ENCODE measurements at regions not wholly inside any gene's neighbourhood (a gene's known extent, or its start where the extent isn't known, plus 50 kb on each side); places are given as distances from the start of the nearest gene placed in this dataset.

DNA sequence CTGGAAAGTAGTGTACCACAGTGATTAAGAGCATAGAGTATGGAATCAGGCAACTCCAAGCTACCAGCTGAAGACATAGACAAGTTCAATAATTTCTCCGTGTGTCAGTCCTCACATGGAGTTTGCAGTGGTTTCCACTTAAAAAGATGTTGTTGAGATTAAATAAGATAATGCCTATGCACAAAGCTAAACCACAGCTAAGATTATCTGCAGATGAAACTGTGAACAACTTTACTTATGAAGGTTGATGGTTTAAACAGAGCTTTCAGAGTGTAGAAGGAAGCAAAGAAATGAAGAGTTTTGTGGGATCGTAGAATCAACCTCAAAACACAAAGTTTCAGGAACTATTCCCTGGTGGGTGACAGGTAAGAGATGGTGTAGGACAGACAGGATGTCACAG is 223.5 kb upstream of the IL12B start:
- Histone ChIP-seq H3K9me3 (ENCODE audit: control insufficient read depth in 2 of 2, low read length in 2 of 2) (peaks cover 0 to 3% of the 10 kb centered on the region in 2 donors), H3K36me3 (ENCODE audit: control insufficient read depth in 2 of 2, insufficient read depth in 2 of 2, low read length in 2 of 2) (no peaks in the 10 kb centered on the region), H3K4me1 (ENCODE audit: control insufficient read depth, insufficient read depth, low read length) (no peaks in the 10 kb centered on the region), H3K27me3 (ENCODE audit: control insufficient read depth in 1 of 2, insufficient read depth in 2 of 2, low read length in 2 of 2) (no peaks in the 10 kb centered on the region), H3K27ac (ENCODE audit: low read length) (no peak overlapping the region), H3K4me3 (ENCODE audit: low read length in 2 of 2) (no peak overlapping the region), H3K9ac (ENCODE audit: low read length in 2 of 2) (no peak overlapping the region)

GRCh38 chr5:159555084-159555483 is 224.8 kb upstream of the IL12B start:
- H3K27ac ChIP-seq (ENCODE audit: low read length) = no peak overlapping the region
- no peaks in the 10 kb centered on the region for H3K4me1 ChIP-seq (ENCODE audit: control insufficient read depth, insufficient read depth, low read length)
- peaks cover 0 to 3% of the 10 kb centered on the region in 2 donors for H3K9me3 ChIP-seq (ENCODE audit: control insufficient read depth in 2 of 2, low read length in 2 of 2)
- no peaks in the 10 kb centered on the region for H3K36me3 ChIP-seq (ENCODE audit: control insufficient read depth in 2 of 2, insufficient read depth in 2 of 2, low read length in 2 of 2)
- no peak overlapping the region for H3K9ac ChIP-seq (ENCODE audit: low read length in 2 of 2)
- no peak overlapping the region for H3K4me3 ChIP-seq (ENCODE audit: low read length in 2 of 2)
- no peaks in the 10 kb centered on the region for H3K27me3 ChIP-seq (ENCODE audit: control insufficient read depth in 1 of 2, insufficient read depth in 2 of 2, low read length in 2 of 2)

DNA sequence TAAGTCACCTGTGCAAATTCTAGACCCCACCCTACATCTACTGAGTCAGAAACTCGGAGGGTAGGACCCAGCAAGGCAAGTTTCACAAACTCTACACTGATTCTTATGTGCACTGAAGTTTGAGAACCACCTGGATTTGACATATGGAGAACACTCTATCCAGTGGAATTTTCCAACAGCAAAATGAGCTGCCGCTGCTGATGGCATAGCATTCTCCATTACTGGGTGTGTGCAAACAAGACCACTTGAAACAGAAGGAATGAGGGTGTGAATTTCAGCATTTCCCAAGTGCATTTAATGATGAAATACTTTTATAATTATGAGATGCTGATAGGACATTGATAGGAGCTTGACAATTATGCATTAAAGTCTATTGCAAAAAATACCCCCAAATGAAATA is 229.1 kb upstream of the IL12B start:
- Histone ChIP-seq H3K36me3 (ENCODE audit: control insufficient read depth in 2 of 2, insufficient read depth in 2 of 2, low read length in 2 of 2) (no peaks in the 10 kb centered on the region), H3K4me1 (ENCODE audit: control insufficient read depth, insufficient read depth, low read length) (no peaks in the 10 kb centered on the region), H3K27me3 (ENCODE audit: control insufficient read depth in 1 of 2, insufficient read depth in 2 of 2, low read length in 2 of 2) (no peaks in the 10 kb centered on the region), H3K4me3 (ENCODE audit: low read length in 2 of 2) (no peak overlapping the region), H3K27ac (ENCODE audit: low read length) (no peak overlapping the region), H3K9ac (ENCODE audit: low read length in 2 of 2) (no peak overlapping the region), H3K9me3 (ENCODE audit: control insufficient read depth in 2 of 2, low read length in 2 of 2) (no peaks in the 10 kb centered on the region)

- no peak overlapping the region for H3K4me3 ChIP-seq (ENCODE audit: low read length in 2 of 2)
- no peaks in the 10 kb centered on the region for H3K36me3 ChIP-seq (ENCODE audit: control insufficient read depth in 2 of 2, insufficient read depth in 2 of 2, low read length in 2 of 2)
- no peaks in the 10 kb centered on the region for H3K4me1 ChIP-seq (ENCODE audit: control insufficient read depth, insufficient read depth, low read length)
- no peak overlapping the region for H3K27ac ChIP-seq (ENCODE audit: low read length)
- no peaks in the 10 kb centered on the region for H3K27me3 ChIP-seq (ENCODE audit: control insufficient read depth in 1 of 2, insufficient read depth in 2 of 2, low read length in 2 of 2)
- no peaks in the 10 kb centered on the region for H3K9me3 ChIP-seq (ENCODE audit: control insufficient read depth in 2 of 2, low read length in 2 of 2)
- no peak overlapping the region for H3K9ac ChIP-seq (ENCODE audit: low read length in 2 of 2)
Measured at GRCh38 chr5:159560088-159560487, 229.8 kb upstream of the IL12B start.

DNA sequence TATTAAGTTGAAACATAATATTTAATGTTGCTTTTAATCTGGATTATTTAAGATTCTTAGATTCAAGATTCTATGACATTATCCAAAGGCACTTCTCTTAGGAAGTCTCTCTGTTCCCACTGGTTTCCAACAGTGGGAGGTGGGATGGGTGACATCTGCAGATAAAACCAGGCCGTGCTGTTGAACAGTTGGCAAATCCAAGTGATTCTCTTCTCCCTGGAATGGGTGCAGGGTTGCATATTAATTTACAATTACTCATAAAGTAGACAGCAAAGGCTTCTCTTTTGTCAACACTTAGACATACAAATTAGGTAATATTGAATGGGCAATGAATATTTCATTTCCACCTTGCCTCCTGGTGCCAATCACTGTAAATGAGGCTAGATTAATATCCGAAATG is 233.7 kb upstream of the IL12B start:
- H3K36me3 ChIP-seq (ENCODE audit: control insufficient read depth in 2 of 2, insufficient read depth in 2 of 2, low read length in 2 of 2) = no peaks in the 10 kb centered on the region
- no peaks in the 10 kb centered on the region for H3K9me3 ChIP-seq (ENCODE audit: control insufficient read depth in 2 of 2, low read length in 2 of 2)
- no peaks in the 10 kb centered on the region for H3K4me1 ChIP-seq (ENCODE audit: control insufficient read depth, insufficient read depth, low read length)
- H3K4me3 ChIP-seq (ENCODE audit: low read length in 2 of 2) = no peak overlapping the region
- no peaks in the 10 kb centered on the region for H3K27me3 ChIP-seq (ENCODE audit: control insufficient read depth in 1 of 2, insufficient read depth in 2 of 2, low read length in 2 of 2)
- no peak overlapping the region for H3K9ac ChIP-seq (ENCODE audit: low read length in 2 of 2)
- no peak overlapping the region for H3K27ac ChIP-seq (ENCODE audit: low read length)

DNA sequence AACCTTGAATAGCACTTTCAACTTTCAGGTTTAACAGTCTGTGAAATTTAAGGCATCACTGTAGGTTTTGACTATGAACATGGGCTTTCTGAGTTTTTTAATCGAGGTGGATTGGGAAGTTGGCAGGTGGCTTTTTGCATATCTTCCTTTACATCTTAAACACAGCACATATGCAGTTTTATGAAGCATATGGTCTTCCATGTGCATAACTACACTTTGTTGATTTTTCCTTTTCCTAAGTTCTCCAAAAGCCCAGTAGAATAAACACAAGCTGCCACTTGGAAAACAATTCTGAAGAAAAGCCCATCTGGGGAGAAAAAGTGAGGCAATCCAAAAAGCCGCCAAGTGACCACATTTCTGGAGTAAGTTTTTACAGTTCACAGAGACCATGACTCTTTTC is 236.5 kb upstream of the IL12B start:
- no peak overlapping the region for H3K27ac ChIP-seq (ENCODE audit: low read length)
- no peak overlapping the region for H3K4me3 ChIP-seq (ENCODE audit: low read length in 2 of 2)
- no peaks in the 10 kb centered on the region for H3K27me3 ChIP-seq (ENCODE audit: control insufficient read depth in 1 of 2, insufficient read depth in 2 of 2, low read length in 2 of 2)
- H3K4me1 ChIP-seq (ENCODE audit: control insufficient read depth, insufficient read depth, low read length) = no peaks in the 10 kb centered on the region
- H3K9ac ChIP-seq (ENCODE audit: low read length in 2 of 2) = no peak overlapping the region
- H3K9me3 ChIP-seq (ENCODE audit: control insufficient read depth in 2 of 2, low read length in 2 of 2) = no peaks in the 10 kb centered on the region
- no peaks in the 10 kb centered on the region for H3K36me3 ChIP-seq (ENCODE audit: control insufficient read depth in 2 of 2, insufficient read depth in 2 of 2, low read length in 2 of 2)

GRCh38 chr5:159567461-159567860 is 237.2 kb upstream of the IL12B start:
- no peaks in the 10 kb centered on the region for H3K9me3 ChIP-seq (ENCODE audit: control insufficient read depth in 2 of 2, low read length in 2 of 2)
- no peaks in the 10 kb centered on the region for H3K4me1 ChIP-seq (ENCODE audit: control insufficient read depth, insufficient read depth, low read length)
- no peaks in the 10 kb centered on the region for H3K27me3 ChIP-seq (ENCODE audit: control insufficient read depth in 1 of 2, insufficient read depth in 2 of 2, low read length in 2 of 2)
- no peak overlapping the region for H3K27ac ChIP-seq (ENCODE audit: low read length)
- H3K9ac ChIP-seq (ENCODE audit: low read length in 2 of 2) = no peak overlapping the region
- no peaks in the 10 kb centered on the region for H3K36me3 ChIP-seq (ENCODE audit: control insufficient read depth in 2 of 2, insufficient read depth in 2 of 2, low read length in 2 of 2)
- no peak overlapping the region for H3K4me3 ChIP-seq (ENCODE audit: low read length in 2 of 2)

- Histone ChIP-seq H3K27ac (ENCODE audit: low read length) (no peak overlapping the region), H3K27me3 (ENCODE audit: control insufficient read depth in 1 of 2, insufficient read depth in 2 of 2, low read length in 2 of 2) (no peaks in the 10 kb centered on the region), H3K4me1 (ENCODE audit: control insufficient read depth, insufficient read depth, low read length) (no peaks in the 10 kb centered on the region), H3K36me3 (ENCODE audit: control insufficient read depth in 2 of 2, insufficient read depth in 2 of 2, low read length in 2 of 2) (no peaks in the 10 kb centered on the region), H3K9me3 (ENCODE audit: control insufficient read depth in 2 of 2, low read length in 2 of 2) (no peaks in the 10 kb centered on the region), H3K9ac (ENCODE audit: low read length in 2 of 2) (no peak overlapping the region), H3K4me3 (ENCODE audit: low read length in 2 of 2) (no peak overlapping the region)
Measured at GRCh38 chr5:159571501-159572244, 241.4 kb upstream of the IL12B start.

DNA sequence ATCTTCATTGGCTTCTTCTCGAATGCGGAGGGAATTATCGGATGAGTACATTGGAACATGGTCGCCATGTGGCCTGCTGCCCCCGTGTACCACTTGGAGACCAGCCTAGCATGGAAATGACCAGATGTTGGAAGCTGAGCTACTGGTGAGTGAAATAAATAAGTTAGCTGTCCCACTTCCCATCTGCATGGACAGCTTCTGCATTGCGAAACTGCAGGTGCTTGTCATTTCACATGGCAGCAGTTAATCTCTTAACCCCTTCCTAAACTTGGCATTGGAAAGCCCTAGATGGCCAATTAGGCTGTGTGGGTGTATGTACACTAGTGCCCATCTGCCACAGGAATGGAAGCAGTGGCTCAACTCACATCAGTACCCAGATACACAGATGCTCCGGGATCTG is 246.6 kb upstream of the IL12B start:
- no peak overlapping the region for H3K4me3 ChIP-seq (ENCODE audit: low read length in 2 of 2)
- H3K4me1 ChIP-seq (ENCODE audit: control insufficient read depth, insufficient read depth, low read length) = no peaks in the 10 kb centered on the region
- H3K36me3 ChIP-seq (ENCODE audit: control insufficient read depth in 2 of 2, insufficient read depth in 2 of 2, low read length in 2 of 2) = no peaks in the 10 kb centered on the region
- H3K9ac ChIP-seq (ENCODE audit: low read length in 2 of 2) = no peak overlapping the region
- H3K27me3 ChIP-seq (ENCODE audit: control insufficient read depth in 1 of 2, insufficient read depth in 2 of 2, low read length in 2 of 2) = no peaks in the 10 kb centered on the region
- H3K27ac ChIP-seq (ENCODE audit: low read length) = no peak overlapping the region
- no peaks in the 10 kb centered on the region for H3K9me3 ChIP-seq (ENCODE audit: control insufficient read depth in 2 of 2, low read length in 2 of 2)

- Histone ChIP-seq H3K9me3 (ENCODE audit: control insufficient read depth in 2 of 2, low read length in 2 of 2) (peaks cover 0 to 6% of the 10 kb centered on the region in 2 donors), H3K27ac (ENCODE audit: low read length) (no peak overlapping the region), H3K9ac (ENCODE audit: low read length in 2 of 2) (no peak overlapping the region), H3K36me3 (ENCODE audit: control insufficient read depth in 2 of 2, insufficient read depth in 2 of 2, low read length in 2 of 2) (no peaks in the 10 kb centered on the region), H3K4me1 (ENCODE audit: control insufficient read depth, insufficient read depth, low read length) (no peaks in the 10 kb centered on the region), H3K27me3 (ENCODE audit: control insufficient read depth in 1 of 2, insufficient read depth in 2 of 2, low read length in 2 of 2) (no peaks in the 10 kb centered on the region), H3K4me3 (ENCODE audit: low read length in 2 of 2) (no peak overlapping the region)
Measured at GRCh38 chr5:159581502-159582249, 251.4 kb upstream of the IL12B start.

All from stomach smooth muscle (tissue), 2 donors.